Stomach (tissue), 8 donors: ENCODE measurements at regions not wholly inside any gene's neighbourhood (a gene's known extent, or its start where the extent isn't known, plus 50 kb on each side); places are given as distances from the start of the nearest gene placed in this dataset.

Experiments
- DNase-seq, 2 donors: peaks; one replicate each; pipeline versions ENCODE4 v3.0.0 to v3.0.0-alpha.2; 2013 to 2019
- H3K27ac ChIP-seq, 5 donors: fragments of 200-600 bp in 4 of 5; sonication (generic) in 4 of 5; one replicate each; pipeline ENCODE4 v1.5.1; 2013 to 2019; ENCODE audit warnings: mild to moderate bottlenecking in 1 of 5, moderate library complexity in 1 of 5
- H3K27me3 ChIP-seq, 3 donors: fragments of 200-600 bp; sonication (generic); one replicate each; pipeline ENCODE4 v1.5.1; 2017 to 2019; ENCODE audit warnings: mixed run types in 1 of 3
- H3K36me3 ChIP-seq, 4 donors: fragments of 200-600 bp; sonication (generic); 1 replicate in 3 of 4; 2 replicates in 1 of 4; pipeline ENCODE4 v1.5.1; 2016 to 2019
- H3K4me1 ChIP-seq, 4 donors: fragments of 200-600 bp; sonication (generic); one replicate each; pipeline ENCODE4 v1.5.1; 2016 to 2019
- H3K4me3 ChIP-seq, 4 donors: fragments of 200-600 bp; sonication (generic) in 3 of 4; one replicate each; pipeline ENCODE4 v1.5.1; 2016 to 2019; ENCODE audit warnings: mild to moderate bottlenecking in 1 of 4
- H3K9me3 ChIP-seq, 4 donors: fragments of 200-600 bp; sonication (generic); one replicate each; pipeline ENCODE4 v1.5.1; 2016 to 2019
- CTCF ChIP-seq, 7 experiments: fragments of 450-650 bp in 4 of 7; fragments of 200-600 bp in 3 of 7; sonication (generic) in 3 of 7; IDR thresholded peaks; one replicate each; pipeline ENCODE4 v1.5.1; 2016 to 2019; ENCODE audit warnings: antibody characterized with exemption in 7 of 7, control low read depth in 2 of 7, mild to moderate bottlenecking in 1 of 7
- EP300 ChIP-seq: sonication (generic); formaldehyde crosslinking; IDR thresholded peaks from one replicate; pipeline ENCODE4 v1.6.1; 2017; ENCODE audit warnings: antibody characterized with exemption
- POLR2A ChIP-seq, 4 donors: fragments of 450-650 bp; IDR thresholded peaks; one replicate each; pipeline ENCODE4 v1.6.1; 2016; ENCODE audit warnings: antibody characterized with exemption in 4 of 4, control low read depth in 2 of 4, mild to moderate bottlenecking in 1 of 4, moderate library complexity in 1 of 4
- POLR2AphosphoS5 ChIP-seq, 3 donors: sonication (generic); formaldehyde crosslinking; IDR thresholded peaks; one replicate each; pipeline ENCODE4 v1.6.1; 2016; ENCODE audit warnings: antibody characterized with exemption in 3 of 3
- WGBS, 5 donors: extraction: QIAGEN DNeasy Blood & Tissue Kit in 3 of 5; methylation state at CpG; one replicate each; pipeline versions ENCODE4 v1.1.5 to v1.1.7; 2013 to 2018; 5-methylcytosine and 5-hydroxymethylcytosine counted together
- intact Hi-C: fragments of 100-400 bp; cut with DNase I; formaldehyde crosslinking; loops from one replicate; pipeline ENCODE4 v1.15.1; 2023; ENCODE audit warnings: low total_unique reads
- donor health status: healthy with polysubstance abuse.
- donor health status: Bipolar disorder and iron deficiency.
- donor health status: healthy.

GRCh38 chr18:73245345-73245744, 377.6 kb upstream of the NETO1 start:
- peaks cover 0 to 5% (median 0%) of the 10 kb centered on the region in 4 donors for H3K9me3 ChIP-seq
- intact Hi-C loops = no loop called here
- no peak for TF ChIP-seq POLR2A (IDR thresholded peaks at IDR 0.05)
- TF ChIP-seq EP300 = no peak
- no peak for TF ChIP-seq POLR2AphosphoS5 (IDR thresholded peaks at IDR 0.05)
- no peak for TF ChIP-seq CTCF (IDR thresholded peaks at IDR 0.05)
- no peaks in the 10 kb centered on the region for H3K4me1 ChIP-seq
- no peak overlapping the region for H3K4me3 ChIP-seq
- no peaks in the 10 kb centered on the region for H3K27me3 ChIP-seq
- WGBS, 5 donors = 31 to 46% (median 39%) methylated on average over 4 of the region's 4 CpGs
- DNase-seq = peak in 1 of 2 donors; percentile 5
- H3K27ac ChIP-seq = no peak overlapping the region
- H3K36me3 ChIP-seq = no peaks in the 10 kb centered on the region

- DNase-seq = peak in 1 of 2 donors; percentile 17
- no peak overlapping the region for H3K27ac ChIP-seq
- no peak overlapping the region for H3K4me3 ChIP-seq
- 39 to 62% (median 43%) methylated on average over 1 of the region's 1 CpG for WGBS, 5 donors
- H3K4me1 ChIP-seq = no peaks in the 10 kb centered on the region
- TF ChIP-seq EP300 (no peak), CTCF (IDR thresholded peaks at IDR 0.05) (no peak), POLR2A (IDR thresholded peaks at IDR 0.05) (no peak), POLR2AphosphoS5 (IDR thresholded peaks at IDR 0.05) (no peak)
- H3K9me3 ChIP-seq = peaks cover 0 to 5% (median 0%) of the 10 kb centered on the region in 4 donors
- intact Hi-C loops = no loop called here
- H3K27me3 ChIP-seq = no peaks in the 10 kb centered on the region
- no peaks in the 10 kb centered on the region for H3K36me3 ChIP-seq
Observed at GRCh38 chr18:73244401-73244800, 376.6 kb upstream of the NETO1 start.

DNA sequence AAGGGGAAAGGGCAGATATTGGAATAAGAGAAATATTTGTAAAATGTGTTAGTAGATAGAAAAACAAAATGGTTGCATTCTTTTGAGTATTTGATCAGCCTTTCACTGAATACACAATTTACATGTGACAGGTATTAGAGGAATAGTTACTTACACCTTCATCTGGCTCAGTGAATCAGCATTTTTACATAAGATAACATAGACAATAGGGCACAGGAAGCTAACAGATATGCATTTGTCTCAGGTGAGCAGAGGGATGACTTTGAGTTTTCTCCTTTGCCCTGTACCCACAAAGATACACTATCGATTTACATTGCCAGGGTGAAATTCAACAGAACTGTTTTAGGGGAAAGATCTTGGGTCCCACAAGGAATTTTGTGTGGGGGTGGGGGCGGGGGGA, 373.1 kb upstream of the NETO1 start:
- intact Hi-C loops = no loop called here
- no peak for DNase-seq
- H3K4me3 ChIP-seq = no peak overlapping the region

GRCh38 chr18:73235921-73236320, 368.1 kb upstream of the NETO1 start:
- Histone ChIP-seq H3K27ac (no peak overlapping the region), H3K4me1 (no peaks in the 10 kb centered on the region), H3K36me3 (no peaks in the 10 kb centered on the region), H3K27me3 (no peaks in the 10 kb centered on the region), H3K9me3 (peaks cover 0 to 4% (median 0%) of the 10 kb centered on the region in 4 donors), H3K4me3 (no peak overlapping the region)
- DNase-seq = no peak
- intact Hi-C loops = no loop called here
- TF ChIP-seq POLR2A (IDR thresholded peaks at IDR 0.05) (no peak), POLR2AphosphoS5 (IDR thresholded peaks at IDR 0.05) (no peak), EP300 (no peak), CTCF (IDR thresholded peaks at IDR 0.05) (no peak)

More for the DNA sequence above, 373.1 kb upstream of the NETO1 start:
- no peaks in the 10 kb centered on the region for H3K4me1 ChIP-seq
- TF ChIP-seq POLR2A (IDR thresholded peaks at IDR 0.05) (no peak), POLR2AphosphoS5 (IDR thresholded peaks at IDR 0.05) (no peak), EP300 (no peak), CTCF (IDR thresholded peaks at IDR 0.05) (no peak)
- peaks cover 0 to 5% (median 0%) of the 10 kb centered on the region in 4 donors for H3K9me3 ChIP-seq
- no peaks in the 10 kb centered on the region for H3K36me3 ChIP-seq
- no peaks in the 10 kb centered on the region for H3K27me3 ChIP-seq
- 41 to 67% (median 50%) methylated on average over 2 of the region's 2 CpGs for WGBS, 5 donors
- no peak overlapping the region for H3K27ac ChIP-seq
